BLaER1 treated with 17β-estradiol and CSF1 and Interleukin-3, amounts not matched to agents 10 nM and 100 nM (cell line): ENCODE measurements at regions not wholly inside any gene's neighbourhood (a gene's known extent, or its start where the extent isn't known, plus 50 kb on each side); places are given as distances from the start of the nearest gene placed in this dataset.

Source experiments
- H3K27ac ChIP-seq, 11 experiments: shearing (Covaris generic); formaldehyde crosslinking; 2 replicates each; pipeline ENCODE4 v1.8.1; 2022
- H3K27me3 ChIP-seq, 11 experiments: shearing (Covaris generic); formaldehyde crosslinking; 2 replicates each; pipeline ENCODE4 v1.8.1; 2022
- H3K36me3 ChIP-seq, 11 experiments: shearing (Covaris generic); formaldehyde crosslinking; 2 replicates each; pipeline ENCODE4 v1.8.1; 2022
- H3K4me1 ChIP-seq, 10 experiments: shearing (Covaris generic); formaldehyde crosslinking; 2 replicates each; pipeline ENCODE4 v1.8.1; 2022
- H3K4me2 ChIP-seq, 11 experiments: shearing (Covaris generic); formaldehyde crosslinking; 2 replicates each; pipeline ENCODE4 v1.8.1; 2022
- H3K4me3 ChIP-seq, 10 experiments: shearing (Covaris generic); formaldehyde crosslinking; 2 replicates each; pipeline ENCODE4 v1.8.1; 2022
- H3K9ac ChIP-seq, 11 experiments: shearing (Covaris generic); formaldehyde crosslinking; 2 replicates each; pipeline ENCODE4 v1.8.1; 2022
- H3K9me3 ChIP-seq, 11 experiments: shearing (Covaris generic); formaldehyde crosslinking; replicated peaks in 1 of 11; 2 replicates each; pipeline ENCODE4 v1.8.1; 2022
- H4K20me1 ChIP-seq, 11 experiments: shearing (Covaris generic); formaldehyde crosslinking; 2 replicates each; pipeline ENCODE4 v1.8.1; 2022
- Cebpa-rat ChIP-seq, 11 experiments: shearing (Covaris generic); IDR thresholded peaks; 2 replicates each; pipeline ENCODE4 v1.8.1; 2022

DNA sequence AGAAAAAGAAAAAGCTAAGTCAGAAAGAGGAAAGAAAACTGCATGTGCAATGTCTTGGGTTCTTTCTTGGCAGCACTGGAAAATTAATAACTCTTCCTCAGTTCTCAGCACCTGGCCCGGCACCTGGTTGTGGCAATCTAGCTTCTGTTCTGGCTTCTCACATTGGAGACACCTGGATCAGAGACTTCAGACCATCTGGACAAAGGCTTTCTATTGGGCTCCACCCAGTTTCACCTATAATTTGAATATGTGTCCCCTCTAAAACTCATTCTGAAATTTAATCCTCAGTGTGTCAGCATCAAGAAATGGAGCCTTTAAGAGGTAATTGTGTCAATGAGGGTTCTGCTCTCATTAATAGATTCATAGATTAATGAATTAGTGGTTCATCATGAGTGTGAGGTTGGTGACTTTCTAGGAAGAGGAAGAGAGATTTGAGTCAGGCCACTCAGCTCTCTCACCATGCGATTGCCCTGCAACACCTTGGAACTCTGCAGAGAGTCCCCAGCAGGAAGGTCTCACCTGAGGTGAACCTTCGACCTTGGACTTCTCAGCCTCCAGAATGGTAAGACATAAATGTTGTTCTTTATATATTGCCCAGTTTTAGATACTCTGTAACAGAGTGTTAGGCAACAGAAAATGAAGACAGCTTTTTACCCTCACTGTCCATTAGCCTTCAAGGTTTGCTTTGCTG is 679.9 kb downstream of the NTRK3 start:
- H3K4me3 ChIP-seq, result no peak overlapping the region
- no peak overlapping the region for H3K27ac ChIP-seq
- no peaks in the 10 kb centered on the region for H3K9me3 ChIP-seq
- H3K36me3 ChIP-seq, result no peaks in the 10 kb centered on the region
- H3K4me2 ChIP-seq, result no peak overlapping the region
- no peaks in the 10 kb centered on the region for H3K4me1 ChIP-seq
- TF ChIP-seq Cebpa-rat (IDR thresholded peaks at IDR 0.05), result no peak
- no peak overlapping the region for H3K9ac ChIP-seq
- H4K20me1 ChIP-seq, result no peaks in the 10 kb centered on the region
- H3K27me3 ChIP-seq, result no peaks in the 10 kb centered on the region

DNA sequence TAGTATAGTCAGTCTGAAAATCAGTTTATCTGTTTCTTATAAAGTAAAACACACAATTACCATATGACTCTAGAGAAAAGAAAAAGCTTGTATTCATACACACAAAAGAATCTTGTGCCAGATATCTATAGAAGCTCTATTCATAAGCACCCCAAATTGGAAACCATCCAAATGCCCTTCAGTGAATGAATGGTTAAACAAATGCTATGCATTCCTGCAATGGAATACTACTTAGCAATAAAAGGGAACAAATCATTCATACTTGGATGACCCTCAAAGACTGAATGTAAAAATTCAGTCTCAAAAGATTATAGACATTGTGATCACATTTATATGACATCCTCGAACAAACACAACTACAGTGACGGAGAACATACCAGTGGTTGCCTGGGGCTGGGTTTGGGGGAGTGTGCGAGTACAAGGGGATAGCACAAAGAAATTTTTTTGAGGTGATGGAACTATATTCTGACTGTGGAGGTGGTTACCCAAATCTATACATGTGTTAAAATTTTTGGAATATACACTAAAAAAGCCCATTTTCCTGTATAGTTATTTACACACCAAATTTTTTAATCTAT is 680.6 kb downstream of the NTRK3 start:
- Histone ChIP-seq H4K20me1 (no peaks in the 10 kb centered on the region), H3K4me3 (no peak overlapping the region), H3K27ac (no peak overlapping the region), H3K27me3 (no peaks in the 10 kb centered on the region), H3K9ac (no peak overlapping the region), H3K9me3 (no peaks in the 10 kb centered on the region), H3K4me2 (no peak overlapping the region), H3K36me3 (no peaks in the 10 kb centered on the region), H3K4me1 (no peaks in the 10 kb centered on the region)
- no peak for TF ChIP-seq Cebpa-rat (IDR thresholded peaks at IDR 0.05)

- no peak for TF ChIP-seq Cebpa-rat (IDR thresholded peaks at IDR 0.05)
- Histone ChIP-seq H4K20me1 (no peaks in the 10 kb centered on the region), H3K4me1 (no peaks in the 10 kb centered on the region), H3K9ac (no peak overlapping the region), H3K9me3 (no peaks in the 10 kb centered on the region), H3K27me3 (no peaks in the 10 kb centered on the region), H3K27ac (no peak overlapping the region), H3K4me3 (no peak overlapping the region), H3K36me3 (no peaks in the 10 kb centered on the region), H3K4me2 (no peak overlapping the region)
These were observed 683.0 kb downstream of the NTRK3 start for GRCh38 chr15:87573534-87573933.

GRCh38 chr15:87573039-87573438 is 683.5 kb downstream of the NTRK3 start:
- Histone ChIP-seq H3K9ac (no peak overlapping the region), H3K9me3 (no peaks in the 10 kb centered on the region), H3K27ac (no peak overlapping the region), H3K4me1 (no peaks in the 10 kb centered on the region), H3K36me3 (no peaks in the 10 kb centered on the region), H4K20me1 (no peaks in the 10 kb centered on the region), H3K4me2 (no peak overlapping the region), H3K27me3 (no peaks in the 10 kb centered on the region), H3K4me3 (no peak overlapping the region)
- no peak for TF ChIP-seq Cebpa-rat (IDR thresholded peaks at IDR 0.05)

DNA sequence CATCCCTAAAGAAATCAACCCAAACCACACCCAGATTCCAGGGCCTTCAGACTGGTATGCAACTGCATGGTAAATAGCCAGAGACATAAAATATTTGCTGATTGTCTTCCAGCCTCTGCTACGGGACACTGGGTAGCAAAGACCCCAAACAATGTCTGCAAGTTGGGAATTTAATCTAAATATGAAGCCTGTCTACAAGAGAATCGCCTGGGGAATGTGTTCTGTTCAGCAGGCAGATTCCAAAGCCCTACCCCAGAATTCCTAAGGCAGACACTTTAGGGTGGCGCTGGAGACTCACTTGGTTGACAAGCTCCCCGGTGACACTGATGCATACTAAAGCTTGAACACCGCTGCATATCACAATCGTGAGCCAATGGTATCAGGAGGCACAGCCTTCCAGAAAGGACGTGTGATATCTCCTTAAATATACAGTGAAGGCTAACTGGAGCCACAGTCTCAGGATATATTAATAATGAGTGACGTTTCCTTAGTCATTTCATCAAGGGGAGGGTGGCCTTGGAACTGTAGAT is 684.1 kb downstream of the NTRK3 start:
- H3K4me3 ChIP-seq, result no peak overlapping the region
- H3K27me3 ChIP-seq, result no peaks in the 10 kb centered on the region
- no peaks in the 10 kb centered on the region for H3K36me3 ChIP-seq
- no peak overlapping the region for H3K4me2 ChIP-seq
- no peaks in the 10 kb centered on the region for H4K20me1 ChIP-seq
- H3K27ac ChIP-seq, result no peak overlapping the region
- H3K9ac ChIP-seq, result no peak overlapping the region
- H3K4me1 ChIP-seq, result no peaks in the 10 kb centered on the region
- TF ChIP-seq Cebpa-rat (IDR thresholded peaks at IDR 0.05), result no peak
- no peaks in the 10 kb centered on the region for H3K9me3 ChIP-seq

DNA sequence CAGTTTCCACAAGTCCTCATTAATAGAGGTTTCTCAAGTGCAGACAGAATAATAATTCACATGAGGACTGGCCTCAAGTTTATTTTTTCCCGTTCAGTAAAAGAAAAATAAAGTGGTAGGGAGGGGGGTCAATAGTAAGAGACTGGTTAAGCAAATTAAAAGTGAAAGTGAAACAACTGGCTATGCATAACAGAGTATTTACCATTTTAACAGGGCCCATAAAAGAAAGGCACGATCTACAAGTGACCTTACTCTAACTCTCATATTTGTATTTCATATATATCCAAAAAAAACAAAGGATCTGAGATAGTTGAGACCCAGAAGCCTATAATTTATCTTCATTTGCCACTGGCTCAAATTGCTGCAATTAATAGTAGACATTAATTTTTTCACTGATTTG is 686.3 kb downstream of the NTRK3 start:
- Histone ChIP-seq H4K20me1 (no peaks in the 10 kb centered on the region), H3K27me3 (no peaks in the 10 kb centered on the region), H3K36me3 (no peaks in the 10 kb centered on the region), H3K4me3 (no peak overlapping the region), H3K4me1 (no peaks in the 10 kb centered on the region), H3K27ac (no peak overlapping the region), H3K9ac (no peak overlapping the region), H3K9me3 (no peaks in the 10 kb centered on the region), H3K4me2 (peak overlapping the region in 5 of 11 experiments; percentile 1 to 53 (median 19); a peak in 7 of 22 replicates)
- no peak for TF ChIP-seq Cebpa-rat (IDR thresholded peaks at IDR 0.05)

DNA sequence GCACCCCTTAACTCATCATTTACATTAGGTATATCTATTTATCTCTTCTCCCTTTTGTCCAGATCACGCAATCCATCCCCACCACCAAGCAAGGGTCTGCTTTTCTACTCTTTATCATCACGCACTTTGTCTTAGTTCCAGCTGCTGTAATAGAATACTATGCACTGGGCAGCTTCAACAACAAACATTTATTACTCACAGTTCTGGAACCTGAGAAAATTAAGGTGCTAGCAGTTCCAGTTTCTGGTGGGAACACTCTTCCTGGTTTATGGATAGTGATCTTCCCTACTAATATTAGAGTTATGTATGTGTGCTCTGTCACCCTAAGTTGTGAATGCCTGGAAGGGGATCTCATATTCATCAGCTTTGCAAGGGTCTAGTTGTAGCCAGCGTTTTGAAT is 687.0 kb downstream of the NTRK3 start:
- Histone ChIP-seq H3K9me3 (no peaks in the 10 kb centered on the region), H3K9ac (no peak overlapping the region), H3K4me2 (no peak overlapping the region; a peak in 2 of 22 replicates)

GRCh38 chr15:87567406-87568030 is 689.0 kb downstream of the NTRK3 start:
- no peak for TF ChIP-seq Cebpa-rat (IDR thresholded peaks at IDR 0.05)
- H3K4me2 ChIP-seq, result no peak overlapping the region
- H3K27ac ChIP-seq, result no peak overlapping the region

More for the DNA sequence above, 687.0 kb downstream of the NTRK3 start:
- H3K36me3 ChIP-seq, result no peaks in the 10 kb centered on the region
- H3K27ac ChIP-seq, result no peak overlapping the region
- no peak overlapping the region for H3K4me3 ChIP-seq
- H4K20me1 ChIP-seq, result no peaks in the 10 kb centered on the region
- no peaks in the 10 kb centered on the region for H3K4me1 ChIP-seq
- no peak for TF ChIP-seq Cebpa-rat (IDR thresholded peaks at IDR 0.05)
- H3K27me3 ChIP-seq, result no peaks in the 10 kb centered on the region

GRCh38 chr15:87566236-87566635 is 690.3 kb downstream of the NTRK3 start:
- Histone ChIP-seq H4K20me1 (no peaks in the 10 kb centered on the region), H3K4me2 (no peak overlapping the region), H3K36me3 (no peaks in the 10 kb centered on the region), H3K4me1 (no peaks in the 10 kb centered on the region), H3K9me3 (no peaks in the 10 kb centered on the region), H3K27me3 (no peaks in the 10 kb centered on the region), H3K9ac (no peak overlapping the region), H3K27ac (no peak overlapping the region), H3K4me3 (no peak overlapping the region)
- TF ChIP-seq Cebpa-rat (IDR thresholded peaks at IDR 0.05), result no peak

More at GRCh38 chr15:87567406-87568030, 689.0 kb downstream of the NTRK3 start:
- H3K9me3 ChIP-seq, result no peaks in the 10 kb centered on the region
- H3K9ac ChIP-seq, result no peak overlapping the region
- H3K27me3 ChIP-seq, result no peaks in the 10 kb centered on the region
- no peak overlapping the region for H3K4me3 ChIP-seq
- no peaks in the 10 kb centered on the region for H3K4me1 ChIP-seq
- no peaks in the 10 kb centered on the region for H3K36me3 ChIP-seq
- H4K20me1 ChIP-seq, result no peaks in the 10 kb centered on the region

GRCh38 chr15:87564681-87565080 is 691.9 kb downstream of the NTRK3 start:
- no peaks in the 10 kb centered on the region for H3K9me3 ChIP-seq
- H3K27ac ChIP-seq, result no peak overlapping the region
- H4K20me1 ChIP-seq, result no peaks in the 10 kb centered on the region
- no peak overlapping the region for H3K9ac ChIP-seq
- H3K36me3 ChIP-seq, result no peaks in the 10 kb centered on the region
- no peak overlapping the region for H3K4me3 ChIP-seq
- TF ChIP-seq Cebpa-rat (IDR thresholded peaks at IDR 0.05), result no peak
- H3K27me3 ChIP-seq, result no peaks in the 10 kb centered on the region
- H3K4me2 ChIP-seq, result no peak overlapping the region
- no peaks in the 10 kb centered on the region for H3K4me1 ChIP-seq
